Prostate gland (tissue), 2 donors: ENCODE measurements at regions not wholly inside any gene's neighbourhood (a gene's known extent, or its start where the extent isn't known, plus 50 kb on each side); places are given as distances from the start of the nearest gene placed in this dataset.

ENCODE experiments used
- DNase-seq: peaks from one replicate; pipeline ENCODE4 v3.0.0-alpha.2; 2019; ENCODE audit warnings: low spot score
- H3K27ac ChIP-seq, 2 donors: fragments of 200-600 bp; sonication (generic); 2 replicates each; pipeline ENCODE4 v1.5.1; 2017 to 2019
- H3K27me3 ChIP-seq: fragments of 200-600 bp; sonication (generic); replicated peaks from 2 replicates; pipeline ENCODE4 v1.5.1; 2019; ENCODE audit not compliant: insufficient read depth
- H3K36me3 ChIP-seq, 2 donors: fragments of 200-600 bp; sonication (generic); 1 replicate in 1 of 2; 2 replicates in 1 of 2; pipeline versions ENCODE4 v1.5.1 to v1.8.1; 2017 to 2019
- H3K4me1 ChIP-seq: fragments of 200-600 bp; sonication (generic); replicated peaks from 2 replicates; pipeline ENCODE4 v1.5.1; 2019
- H3K4me3 ChIP-seq, 2 donors: fragments of 200-600 bp; sonication (generic); 2 replicates each; pipeline ENCODE4 v1.5.1; 2017 to 2019
- H3K9me3 ChIP-seq: fragments of 200-600 bp; sonication (generic); 2 replicates; pipeline ENCODE4 v1.5.1; 2017
- CTCF ChIP-seq, 4 experiments: fragments of 200-600 bp in 2 of 4; fragments of 450-650 bp in 2 of 4; sonication (generic) in 2 of 4; IDR thresholded peaks; 1 replicate in 3 of 4; 2 replicates in 1 of 4; pipeline ENCODE4 v1.5.1; 2016 to 2019; ENCODE audit warnings: antibody characterized with exemption in 4 of 4, mild to moderate bottlenecking in 2 of 4, moderate library complexity in 2 of 4
- POLR2A ChIP-seq: fragments of 450-650 bp; IDR thresholded peaks from one replicate; pipeline ENCODE4 v1.6.1; 2016; ENCODE audit warnings: antibody characterized with exemption, mild to moderate bottlenecking
- POLR2AphosphoS5 ChIP-seq: sonication (generic); formaldehyde crosslinking; IDR thresholded peaks from one replicate; pipeline ENCODE4 v1.6.1; 2017; ENCODE audit warnings: antibody characterized with exemption
- WGBS: methylation state at CpG from one replicate; pipeline ENCODE4 v1.1.5; 2018; 5-methylcytosine and 5-hydroxymethylcytosine counted together
- intact Hi-C: fragments of 100-400 bp; cut with DNase I; formaldehyde crosslinking; loops from one replicate; pipeline ENCODE4 v1.14.2; 2022

- no peak overlapping the region for H3K4me3 ChIP-seq
- TF ChIP-seq POLR2A (no peak), POLR2AphosphoS5 (no peak), CTCF (IDR thresholded peaks at IDR 0.05) (no peak)
- intact Hi-C loops = no loop called here
- WGBS = 76% methylated on average over 12 of the region's 12 CpGs
- no peaks in the 10 kb centered on the region for H3K36me3 ChIP-seq
- no peak overlapping the region for H3K27ac ChIP-seq
- no peaks in the 10 kb centered on the region for H3K27me3 ChIP-seq
- no peaks in the 10 kb centered on the region for H3K9me3 ChIP-seq
- DNase-seq = no peak
- no peaks in the 10 kb centered on the region for H3K4me1 ChIP-seq
These were observed 60.7 kb upstream of the ITPKB start for GRCh38 chr1:226799634-226800281.

DNA sequence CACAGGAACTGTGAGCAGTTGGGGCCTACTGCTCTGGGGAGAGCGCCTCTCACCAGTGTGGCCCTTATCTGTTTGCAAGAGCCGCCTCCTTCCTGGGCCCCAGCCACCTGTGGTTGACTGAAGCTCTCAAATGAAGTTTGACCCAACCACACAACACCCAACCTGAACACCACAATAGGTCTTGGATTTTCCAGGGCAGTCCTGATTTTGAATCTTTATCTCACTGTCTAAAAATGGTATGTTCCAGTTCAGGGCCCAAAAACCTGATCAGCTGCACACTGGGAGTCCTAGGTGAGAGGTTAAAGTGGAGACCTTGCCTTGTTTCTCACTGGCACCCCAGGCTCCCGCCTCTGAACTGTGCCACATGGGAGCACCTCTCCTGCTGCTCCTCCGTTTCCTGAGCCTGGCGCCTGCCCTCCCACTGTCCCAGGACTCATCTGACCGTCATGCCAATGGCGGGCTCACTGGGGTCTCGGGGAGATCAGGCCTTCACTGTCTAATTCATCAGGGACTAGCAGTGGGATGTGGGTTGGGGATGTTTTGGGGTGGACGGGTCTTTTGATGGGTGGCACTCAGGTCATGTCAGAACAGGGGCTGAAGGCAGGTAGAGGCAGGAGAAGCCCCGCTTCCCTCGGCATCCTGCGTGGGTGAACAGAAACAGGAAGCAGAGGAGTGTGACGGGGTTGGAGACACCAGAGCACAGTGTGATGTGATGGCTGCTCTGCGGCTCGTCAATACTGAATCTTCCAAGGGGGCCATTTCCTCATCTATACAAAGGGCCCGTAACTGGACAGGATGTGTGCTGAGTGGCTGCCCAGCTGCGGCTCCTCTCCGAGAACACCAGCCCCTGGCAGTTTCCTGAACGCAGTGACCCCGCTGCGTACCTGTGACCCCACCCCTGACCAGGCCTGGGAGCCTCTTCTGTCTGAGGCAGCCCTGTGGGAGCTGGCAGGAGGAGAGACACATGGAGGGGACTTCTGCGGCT, 59.6 kb upstream of the ITPKB start:
- Histone ChIP-seq H3K27ac (no peak overlapping the region), H3K9me3 (no peaks in the 10 kb centered on the region), H3K36me3 (no peaks in the 10 kb centered on the region), H3K27me3 (no peaks in the 10 kb centered on the region), H3K4me3 (no peak overlapping the region), H3K4me1 (no peaks in the 10 kb centered on the region)
- WGBS = 86% methylated on average over 21 of the region's 22 CpGs
- intact Hi-C loops = no loop called here
- DNase-seq = no peak
- TF ChIP-seq POLR2AphosphoS5 = no peak
- TF ChIP-seq CTCF (IDR thresholded peaks at IDR 0.05) = no peak
- TF ChIP-seq POLR2A = no peak

DNA sequence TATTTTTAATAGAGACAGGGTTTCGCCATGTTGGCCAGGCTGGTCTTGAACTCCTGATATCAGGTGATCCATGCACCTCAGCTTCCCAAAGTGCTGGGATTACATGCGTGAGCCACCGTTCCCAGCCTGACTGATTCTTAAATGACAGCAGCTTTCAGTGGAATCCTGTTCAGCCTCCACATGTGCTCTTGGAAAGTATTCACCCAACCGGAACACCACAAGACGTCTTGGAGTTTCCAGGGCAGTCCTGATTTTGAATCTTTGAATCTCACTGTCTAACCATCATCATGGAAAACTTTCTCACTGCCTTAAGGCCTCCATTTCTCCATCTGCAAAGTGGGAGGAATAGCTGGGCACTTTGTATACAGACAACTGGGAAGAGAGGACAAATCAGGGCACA, 58.1 kb upstream of the ITPKB start:
- no peaks in the 10 kb centered on the region for H3K27me3 ChIP-seq
- no peaks in the 10 kb centered on the region for H3K4me1 ChIP-seq
- H3K36me3 ChIP-seq = no peaks in the 10 kb centered on the region
- no peak overlapping the region for H3K27ac ChIP-seq
- DNase-seq = no peak
- H3K9me3 ChIP-seq = no peaks in the 10 kb centered on the region
- no peak for TF ChIP-seq CTCF (IDR thresholded peaks at IDR 0.05)
- no peak for TF ChIP-seq POLR2A
- no peak for TF ChIP-seq POLR2AphosphoS5
- WGBS = 92% methylated on average over 5 of the region's 5 CpGs
- H3K4me3 ChIP-seq = no peak overlapping the region
- intact Hi-C loops = no loop called here

- no peaks in the 10 kb centered on the region for H3K9me3 ChIP-seq
- H3K4me1 ChIP-seq = no peaks in the 10 kb centered on the region
- no peak overlapping the region for H3K27ac ChIP-seq
- H3K36me3 ChIP-seq = no peaks in the 10 kb centered on the region
- TF ChIP-seq POLR2A (no peak), POLR2AphosphoS5 (no peak), CTCF (IDR thresholded peaks at IDR 0.05) (no peak)
- 91% methylated on average over 2 of the region's 2 CpGs for WGBS
- H3K4me3 ChIP-seq = no peak overlapping the region
- no peak for DNase-seq
- intact Hi-C loops = no loop called here
- no peaks in the 10 kb centered on the region for H3K27me3 ChIP-seq
These were observed 54.7 kb upstream of the ITPKB start for GRCh38 chr1:226793620-226794276.
